ENCODE measurements at regions not wholly inside any gene's neighbourhood (a gene's known extent, or its start where the extent isn't known, plus 50 kb on each side); places are given as distances from the start of the nearest gene placed in this dataset.
"Not testable (repeated sequence)": the region's sequence is repeated elsewhere in the genome, so short reads cannot be mapped to it uniquely, and the experiment has no call there.

GRCh38 chr4:175033162-175033561, 115.0 kb downstream of the ADAM29 start:
- Histone ChIP-seq H3K4me3 (no peak overlapping the region), H3K27ac (no peak overlapping the region)

DNA sequence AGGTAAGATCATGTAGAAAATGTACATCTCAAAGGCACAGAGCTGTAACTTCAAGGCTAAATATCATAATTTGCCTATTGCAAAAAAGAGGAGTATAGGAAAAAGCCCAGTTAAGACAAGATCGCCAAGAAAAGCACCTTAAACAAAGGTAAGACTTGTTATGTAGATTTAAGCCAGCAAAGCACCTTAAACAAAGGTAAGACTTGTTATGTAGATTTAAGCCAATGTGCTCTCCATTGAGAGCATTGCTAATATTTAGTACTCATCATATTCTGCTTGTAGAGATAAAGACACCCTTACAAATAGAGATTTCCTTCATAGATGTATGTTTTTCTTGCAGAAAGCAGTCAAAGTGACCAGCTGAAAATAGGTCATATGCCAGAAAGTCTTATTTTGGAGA, 115.8 kb downstream of the ADAM29 start:
- Histone ChIP-seq H3K4me3 (no peak overlapping the region), H3K27ac (no peak overlapping the region)

DNA sequence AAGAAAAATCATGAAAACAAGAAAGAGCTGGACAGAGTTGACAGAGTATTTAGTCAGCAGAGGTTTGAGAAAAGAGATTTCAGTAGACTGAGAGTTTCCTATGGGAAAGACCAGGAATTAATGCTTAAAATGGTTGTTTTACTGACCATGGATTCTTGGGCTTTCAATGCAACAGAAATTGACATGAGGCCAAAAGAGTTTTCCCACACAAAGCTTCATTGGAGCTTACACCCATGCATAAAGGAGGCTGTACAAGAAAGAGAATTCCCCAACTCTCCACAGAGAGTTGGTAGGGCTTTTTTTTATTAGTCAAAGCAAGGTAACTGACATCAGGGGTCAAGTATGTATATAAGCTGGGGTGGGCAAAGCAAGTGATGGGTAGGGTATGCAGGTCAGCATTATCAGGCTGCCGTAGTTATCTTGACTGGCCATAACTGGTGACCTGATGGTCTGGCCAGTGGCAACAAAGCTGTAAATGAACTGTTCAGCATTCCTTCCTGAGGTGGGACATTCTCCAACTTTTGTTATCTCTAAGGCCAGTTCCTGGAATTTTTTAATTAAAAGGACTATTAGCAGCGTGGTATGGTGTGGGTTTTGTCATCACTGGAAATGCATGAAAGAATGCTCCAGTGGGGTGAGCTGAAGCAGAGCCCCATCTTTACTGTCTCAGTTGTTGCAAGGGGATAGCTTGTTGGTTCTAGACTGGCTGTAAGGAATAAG, 117.0 kb downstream of the ADAM29 start:
- no peak overlapping the region for H3K4me3 ChIP-seq
- H3K27ac ChIP-seq: no peak overlapping the region

- H3K27ac ChIP-seq: no peak overlapping the region
- H3K4me3 ChIP-seq: no peak overlapping the region
Observed at GRCh38 chr4:175035905-175036304, 117.7 kb downstream of the ADAM29 start.

GRCh38 chr4:175048111-175048784, 130.1 kb downstream of the ADAM29 start:
- no peak overlapping the region for H3K4me3 ChIP-seq
- H3K27ac ChIP-seq: no peak overlapping the region

DNA sequence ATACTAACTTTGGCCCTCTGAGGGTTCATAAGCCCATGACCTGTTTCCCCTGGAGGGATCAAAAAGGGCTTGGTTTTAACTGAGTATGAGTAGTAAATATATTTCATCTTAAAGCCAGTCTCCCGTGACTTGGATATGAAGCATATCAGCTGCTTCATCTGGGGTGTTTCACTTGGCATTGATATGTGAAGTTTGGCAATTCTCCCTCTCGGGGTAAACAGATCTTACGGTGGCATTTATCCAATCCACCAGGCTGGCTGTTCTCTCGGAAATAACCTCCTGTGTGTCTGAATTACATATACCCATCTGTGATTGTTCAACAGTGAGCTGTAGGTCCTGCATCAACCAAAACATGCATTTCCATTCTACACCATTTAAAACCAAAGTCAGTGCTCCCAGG, 130.7 kb downstream of the ADAM29 start:
- Histone ChIP-seq H3K4me3 (no peak overlapping the region), H3K27ac (no peak overlapping the region)

DNA sequence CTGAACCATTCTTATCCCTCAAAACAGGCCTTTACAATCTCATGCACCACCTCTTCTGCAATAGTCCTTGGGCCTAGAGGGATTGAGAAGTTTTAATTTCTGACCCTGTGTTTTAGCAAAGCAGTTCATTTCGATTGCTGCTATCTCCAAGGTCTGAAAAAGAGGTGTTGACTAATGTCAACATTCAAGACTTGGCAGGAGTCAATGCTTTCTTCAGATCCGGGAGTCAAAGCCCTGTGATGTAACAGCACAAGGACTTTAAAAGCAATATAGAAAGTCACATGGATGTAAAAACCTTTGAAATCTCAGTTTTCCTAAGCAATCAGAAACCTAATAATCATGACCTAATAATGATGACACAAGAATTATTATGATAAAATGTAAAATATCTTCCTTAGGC, 133.8 kb downstream of the ADAM29 start:
- Histone ChIP-seq H3K4me3 (no peak overlapping the region), H3K27ac (no peak overlapping the region)

DNA sequence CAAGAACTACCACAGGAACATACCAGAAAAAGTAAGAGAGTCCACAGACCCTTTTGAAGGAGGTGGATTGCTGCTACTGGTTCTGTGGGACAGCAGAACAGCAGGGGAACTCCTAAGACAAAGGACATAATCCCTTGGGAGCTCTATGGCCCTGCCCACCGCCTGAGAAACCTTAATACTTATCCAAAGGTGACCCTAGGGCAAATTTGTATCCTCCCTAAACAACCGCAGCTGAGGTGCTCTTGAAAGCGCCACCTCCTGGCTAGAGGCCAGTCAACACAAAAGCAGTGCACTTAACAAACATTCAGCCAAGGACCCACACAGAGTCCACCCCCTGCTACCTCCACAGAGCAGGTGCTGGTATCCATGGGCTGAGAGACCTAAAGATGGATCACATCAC, 136.8 kb downstream of the ADAM29 start:
- Histone ChIP-seq H3K27ac (no peak overlapping the region), H3K4me3 (no peak overlapping the region)

- Histone ChIP-seq H3K27ac (no peak overlapping the region), H3K4me3 (no peak overlapping the region)
Observed at GRCh38 chr4:175062183-175062592, 144.0 kb downstream of the ADAM29 start.

DNA sequence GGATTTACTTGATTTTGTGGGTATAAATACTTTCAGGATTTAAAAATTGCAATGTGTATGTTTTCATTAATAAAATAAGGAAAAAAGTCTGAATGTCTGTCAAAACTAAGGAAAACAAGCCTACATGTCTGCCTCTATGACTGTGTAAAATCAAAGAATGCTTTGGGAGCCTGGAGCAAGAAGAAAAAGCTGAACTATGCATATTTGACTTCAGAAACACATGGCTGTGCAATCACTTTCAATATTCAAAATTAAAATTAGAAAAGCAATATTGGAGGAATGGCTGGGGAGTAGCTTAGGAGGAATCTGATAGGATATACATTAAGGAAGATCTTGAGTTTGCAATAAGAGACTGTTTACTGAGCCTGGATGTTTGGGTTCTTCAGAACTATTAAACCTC, 147.1 kb downstream of the ADAM29 start:
- Histone ChIP-seq H3K27ac (no peak overlapping the region), H3K4me3 (no peak overlapping the region)

GRCh38 chr4:175066923-175067627, 148.9 kb downstream of the ADAM29 start:
- Histone ChIP-seq H3K27ac (no peak overlapping the region), H3K4me3 (no peak overlapping the region)

DNA sequence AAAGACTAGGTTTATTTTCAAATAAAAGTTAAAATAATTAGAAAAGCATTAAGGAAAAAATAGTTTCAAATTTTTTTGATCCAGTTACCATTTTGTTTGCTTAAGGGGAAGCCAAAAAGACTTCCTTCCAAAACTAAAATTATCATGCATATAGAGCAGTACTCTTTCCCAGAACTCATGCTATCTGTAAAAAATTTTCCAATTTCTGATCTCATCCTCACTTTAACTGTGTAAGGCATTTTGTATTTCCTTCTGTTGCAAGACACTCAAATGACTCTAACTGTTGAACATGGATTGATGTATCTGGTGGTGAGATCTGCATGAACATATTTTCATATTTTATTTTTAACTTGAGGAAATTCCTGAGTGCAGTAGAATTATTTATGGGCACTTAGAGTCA, 150.1 kb downstream of the ADAM29 start:
- H3K27ac ChIP-seq: no peak overlapping the region
- H3K4me3 ChIP-seq: no peak overlapping the region

DNA sequence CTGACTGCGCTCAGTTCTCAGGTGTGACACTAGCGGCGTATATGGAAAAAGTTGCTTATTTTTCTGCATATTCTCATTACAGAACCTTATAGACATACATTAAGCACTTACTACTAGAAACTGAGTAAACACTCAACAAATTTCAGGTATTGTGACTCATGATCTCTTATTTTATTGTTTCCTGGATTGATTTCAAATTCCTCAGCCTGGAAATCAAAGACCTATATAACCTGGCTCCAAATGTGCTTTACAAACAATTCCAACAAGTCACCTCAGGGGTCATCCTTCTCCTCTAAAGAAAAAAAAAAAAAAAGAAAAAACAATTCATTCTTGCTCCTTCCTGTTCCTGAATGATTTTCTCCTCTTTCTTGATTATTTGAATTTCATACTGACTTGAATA, 152.3 kb downstream of the ADAM29 start:
- Histone ChIP-seq H3K4me3 (no peak overlapping the region), H3K27ac (no peak overlapping the region)

GRCh38 chr4:175071123-175071522, 153.0 kb downstream of the ADAM29 start:
- Histone ChIP-seq H3K27ac (no peak overlapping the region), H3K4me3 (no peak overlapping the region)

GRCh38 chr4:175087145-175087544, 169.0 kb downstream of the ADAM29 start:
- no peak overlapping the region for H3K27ac ChIP-seq
- H3K4me3 ChIP-seq: no peak overlapping the region

- H3K27ac ChIP-seq: no peak overlapping the region
- no peak overlapping the region for H3K4me3 ChIP-seq
Observed at GRCh38 chr4:175090116-175090515, 172.0 kb downstream of the ADAM29 start.

DNA sequence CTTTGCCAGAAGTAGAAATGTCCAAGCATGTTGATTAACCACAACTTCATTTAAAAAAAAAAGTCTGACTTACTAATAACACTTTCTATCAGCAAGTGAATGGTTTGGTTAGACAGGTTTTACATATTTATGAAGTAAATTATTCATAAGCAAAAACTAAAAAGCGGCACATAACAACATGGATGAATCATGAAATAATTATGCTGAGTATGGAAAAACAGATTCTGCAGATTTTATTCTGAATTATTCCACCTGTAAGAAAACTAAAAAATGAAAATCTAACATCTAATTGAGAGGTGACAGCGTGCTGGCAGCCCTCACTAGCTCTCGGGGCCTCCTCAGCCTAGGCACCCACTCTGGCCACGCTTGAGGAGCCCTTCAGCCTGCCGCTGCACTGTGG, 173.5 kb downstream of the ADAM29 start:
- Histone ChIP-seq H3K4me3 (no peak overlapping the region), H3K27ac (no peak overlapping the region)

- Histone ChIP-seq H3K4me3 (no peak overlapping the region), H3K27ac (no peak overlapping the region)
Observed at GRCh38 chr4:175092114-175092513, 174.0 kb downstream of the ADAM29 start.

DNA sequence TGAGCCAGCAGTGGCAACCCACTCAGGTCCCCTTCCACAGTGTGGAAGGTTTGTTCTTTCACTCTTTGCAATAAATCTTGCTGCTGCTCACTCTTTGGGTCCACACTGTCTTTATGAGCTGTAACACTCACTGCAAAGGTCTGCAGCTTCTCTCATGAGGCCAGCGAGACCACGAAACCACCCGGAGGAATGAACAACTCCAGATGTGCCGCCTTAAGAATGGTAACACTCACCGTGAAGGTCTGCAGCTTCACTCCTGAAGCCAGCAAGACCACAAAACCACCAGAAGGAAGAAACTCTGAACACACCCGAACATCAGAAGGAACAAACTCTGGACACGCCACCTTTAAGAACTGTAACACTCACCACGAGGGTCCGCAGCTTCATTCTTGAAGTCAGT, 174.9 kb downstream of the ADAM29 start:
- not testable (repeated sequence) for H3K4me3 ChIP-seq, H3K27ac ChIP-seq

- Histone ChIP-seq H3K27ac (no peak overlapping the region), H3K4me3 (no peak overlapping the region)
Observed at GRCh38 chr4:175103403-175103802, 185.2 kb downstream of the ADAM29 start.

DNA sequence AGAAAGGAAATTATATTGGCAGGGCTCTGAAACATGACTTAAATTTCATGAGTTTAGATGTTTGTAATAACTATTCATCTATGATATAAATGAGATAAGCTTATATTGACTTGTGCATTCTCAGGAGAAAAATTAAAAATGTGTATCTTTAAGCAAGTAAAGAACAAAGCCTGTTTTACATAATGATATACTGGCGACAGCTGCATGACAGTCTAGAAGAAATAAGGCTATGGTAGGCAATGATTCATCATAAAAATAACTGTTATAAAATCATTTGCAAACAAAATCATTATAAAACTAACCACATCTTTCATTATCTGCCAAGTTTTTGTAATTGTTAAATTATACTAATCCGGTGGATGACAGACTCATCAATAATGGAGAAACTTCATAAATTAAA, 188.1 kb downstream of the ADAM29 start:
- no peak overlapping the region for H3K27ac ChIP-seq
- H3K4me3 ChIP-seq: no peak overlapping the region

Measured in skin epidermis (tissue), 12 donors.